ENCODE measurements at regions not wholly inside any gene's neighbourhood (a gene's known extent, or its start where the extent isn't known, plus 50 kb on each side); places are given as distances from the start of the nearest gene placed in this dataset.

- TF ChIP-seq CTCF (IDR thresholded peaks at IDR 0.05), result no peak
- no peak for TF ChIP-seq EP300 (IDR thresholded peaks at IDR 0.05)
Observed at GRCh38 chr13:24938966-24939365, 157.0 kb upstream of the PABPC3 start.
